ENCODE measurements at regions not wholly inside any gene's neighbourhood (a gene's known extent, or its start where the extent isn't known, plus 50 kb on each side); places are given as distances from the start of the nearest gene placed in this dataset.

- TF ChIP-seq, protein P1, sequence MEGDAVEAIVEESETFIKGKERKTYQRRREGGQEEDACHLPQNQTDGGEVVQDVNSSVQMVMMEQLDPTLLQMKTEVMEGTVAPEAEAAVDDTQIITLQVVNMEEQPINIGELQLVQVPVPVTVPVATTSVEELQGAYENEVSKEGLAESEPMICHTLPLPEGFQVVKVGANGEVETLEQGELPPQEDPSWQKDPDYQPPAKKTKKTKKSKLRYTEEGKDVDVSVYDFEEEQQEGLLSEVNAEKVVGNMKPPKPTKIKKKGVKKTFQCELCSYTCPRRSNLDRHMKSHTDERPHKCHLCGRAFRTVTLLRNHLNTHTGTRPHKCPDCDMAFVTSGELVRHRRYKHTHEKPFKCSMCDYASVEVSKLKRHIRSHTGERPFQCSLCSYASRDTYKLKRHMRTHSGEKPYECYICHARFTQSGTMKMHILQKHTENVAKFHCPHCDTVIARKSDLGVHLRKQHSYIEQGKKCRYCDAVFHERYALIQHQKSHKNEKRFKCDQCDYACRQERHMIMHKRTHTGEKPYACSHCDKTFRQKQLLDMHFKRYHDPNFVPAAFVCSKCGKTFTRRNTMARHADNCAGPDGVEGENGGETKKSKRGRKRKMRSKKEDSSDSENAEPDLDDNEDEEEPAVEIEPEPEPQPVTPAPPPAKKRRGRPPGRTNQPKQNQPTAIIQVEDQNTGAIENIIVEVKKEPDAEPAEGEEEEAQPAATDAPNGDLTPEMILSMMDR (IDR thresholded peaks at IDR 0.05 in 2 of 3, conservative IDR thresholded peaks at IDR 0.05 in 1 of 3; ENCODE audit: borderline replicate concordance in 1 of 3, insufficient read depth in 1 of 3, low read depth in 2 of 3, low read length in 2 of 3) = no peak
- TF ChIP-seq EZH2 (IDR thresholded peaks at IDR 0.05) = no peak
- no peak for TF ChIP-seq ZBTB33 (IDR thresholded peaks at IDR 0.05; ENCODE audit: extremely low read depth, insufficient replicate concordance, low read length)
- no peak for TF ChIP-seq POLR2A (IDR thresholded peaks at IDR 0.05; ENCODE audit: borderline replicate concordance, extremely low read depth, insufficient read depth, insufficient read length)
- TF ChIP-seq SP1 (IDR thresholded peaks at IDR 0.05; ENCODE audit: low read depth) = no peak
- TF ChIP-seq, protein P2, sequence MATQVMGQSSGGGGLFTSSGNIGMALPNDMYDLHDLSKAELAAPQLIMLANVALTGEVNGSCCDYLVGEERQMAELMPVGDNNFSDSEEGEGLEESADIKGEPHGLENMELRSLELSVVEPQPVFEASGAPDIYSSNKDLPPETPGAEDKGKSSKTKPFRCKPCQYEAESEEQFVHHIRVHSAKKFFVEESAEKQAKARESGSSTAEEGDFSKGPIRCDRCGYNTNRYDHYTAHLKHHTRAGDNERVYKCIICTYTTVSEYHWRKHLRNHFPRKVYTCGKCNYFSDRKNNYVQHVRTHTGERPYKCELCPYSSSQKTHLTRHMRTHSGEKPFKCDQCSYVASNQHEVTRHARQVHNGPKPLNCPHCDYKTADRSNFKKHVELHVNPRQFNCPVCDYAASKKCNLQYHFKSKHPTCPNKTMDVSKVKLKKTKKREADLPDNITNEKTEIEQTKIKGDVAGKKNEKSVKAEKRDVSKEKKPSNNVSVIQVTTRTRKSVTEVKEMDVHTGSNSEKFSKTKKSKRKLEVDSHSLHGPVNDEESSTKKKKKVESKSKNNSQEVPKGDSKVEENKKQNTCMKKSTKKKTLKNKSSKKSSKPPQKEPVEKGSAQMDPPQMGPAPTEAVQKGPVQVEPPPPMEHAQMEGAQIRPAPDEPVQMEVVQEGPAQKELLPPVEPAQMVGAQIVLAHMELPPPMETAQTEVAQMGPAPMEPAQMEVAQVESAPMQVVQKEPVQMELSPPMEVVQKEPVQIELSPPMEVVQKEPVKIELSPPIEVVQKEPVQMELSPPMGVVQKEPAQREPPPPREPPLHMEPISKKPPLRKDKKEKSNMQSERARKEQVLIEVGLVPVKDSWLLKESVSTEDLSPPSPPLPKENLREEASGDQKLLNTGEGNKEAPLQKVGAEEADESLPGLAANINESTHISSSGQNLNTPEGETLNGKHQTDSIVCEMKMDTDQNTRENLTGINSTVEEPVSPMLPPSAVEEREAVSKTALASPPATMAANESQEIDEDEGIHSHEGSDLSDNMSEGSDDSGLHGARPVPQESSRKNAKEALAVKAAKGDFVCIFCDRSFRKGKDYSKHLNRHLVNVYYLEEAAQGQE (IDR thresholded peaks at IDR 0.05; ENCODE audit: low read depth) = no peak
- no peak for TF ChIP-seq TCF7L2 (IDR thresholded peaks at IDR 0.05; ENCODE audit: borderline replicate concordance, extremely low read depth, insufficient read depth, insufficient read length)
- no peak for TF ChIP-seq CEBPB (IDR thresholded peaks at IDR 0.05; ENCODE audit: low read depth)
- TF ChIP-seq ELF1 (IDR thresholded peaks at IDR 0.05; ENCODE audit: borderline replicate concordance, low read depth) = no peak
- TF ChIP-seq SRF (IDR thresholded peaks at IDR 0.05; ENCODE audit: low read depth) = no peak
Observed at GRCh38 chr2:8389431-8390108, 292.3 kb upstream of the ID2 start.
